ENCODE measurements at regions not wholly inside any gene's neighbourhood (a gene's known extent, or its start where the extent isn't known, plus 50 kb on each side); places are given as distances from the start of the nearest gene placed in this dataset.

- TF ChIP-seq CTCF (optimal IDR thresholded peaks at IDR 0.05 in 1 of 3, IDR thresholded peaks at IDR 0.05 in 1 of 3, conservative IDR thresholded peaks at IDR 0.05 in 1 of 3; ENCODE audit: extremely low read depth in 1 of 3, insufficient read depth in 2 of 3, low read length in 3 of 3) (no peak), EZH2 (IDR thresholded peaks at IDR 0.05; ENCODE audit: low read length) (no peak)
These were observed 576.9 kb upstream of the PCDH10 start for GRCh38 chr4:132572210-132572609.
